Dendritic cell treated with granulocyte-macrophage colony-stimulating factor and Interleukin-4, amounts not matched to agents 40 ng/mL and 50 ng/mL, for 4 days (primary cell): ENCODE measurements at regions not wholly inside any gene's neighbourhood (a gene's known extent, or its start where the extent isn't known, plus 50 kb on each side); places are given as distances from the start of the nearest gene placed in this dataset.
"Not testable (repeated sequence)": the region's sequence is repeated elsewhere in the genome, so short reads cannot be mapped to it uniquely, and the experiment has no call there.

ENCODE experiments used
- H3K27ac Mint-ChIP-seq: one replicate; pipeline ENCODE4 v1.8.0; 2022; ENCODE audit warnings: mild to moderate bottlenecking, mixed read lengths
- H3K27me3 Mint-ChIP-seq: one replicate; pipeline ENCODE4 v1.8.0; 2022; ENCODE audit warnings: mild to moderate bottlenecking, mixed read lengths
- H3K36me3 Mint-ChIP-seq: one replicate; pipeline ENCODE4 v1.8.0; 2022; ENCODE audit warnings: low read depth, mixed read lengths
- H3K4me1 Mint-ChIP-seq: one replicate; pipeline ENCODE4 v1.8.0; 2022; ENCODE audit warnings: low read depth, mixed read lengths
- H3K4me3 Mint-ChIP-seq: one replicate; pipeline ENCODE4 v1.8.0; 2022; ENCODE audit warnings: mild to moderate bottlenecking, moderate library complexity, mixed read lengths
- H3K9me3 Mint-ChIP-seq: one replicate; pipeline ENCODE4 v1.8.0; 2022; ENCODE audit warnings: mixed read lengths
- intact Hi-C: fragments of 100-400 bp; cut with micrococcal nuclease; formaldehyde crosslinking; loops from one replicate; pipeline ENCODE4 v1.15.0; 2022

- intact Hi-C loops, result no loop called here
- Mint-ChIP-seq H3K4me1 (no peaks in the 10 kb centered on the region), H3K27me3 (no peaks in the 10 kb centered on the region), H3K9me3 (no peaks in the 10 kb centered on the region), H3K27ac (no peak overlapping the region), H3K4me3 (no peak overlapping the region), H3K36me3 (no peaks in the 10 kb centered on the region)
Measured at GRCh38 chr3:181534781-181535221, 176.9 kb upstream of the SOX2 start.

- Mint-ChIP-seq H3K36me3 (no peaks in the 10 kb centered on the region), H3K9me3 (peaks cover under 1% of the 10 kb centered on the region), H3K4me1 (no peaks in the 10 kb centered on the region), H3K27me3 (no peaks in the 10 kb centered on the region), H3K27ac (no peak overlapping the region), H3K4me3 (no peak overlapping the region)
- intact Hi-C loops, result no loop called here
Measured at GRCh38 chr3:181533811-181534210, 177.9 kb upstream of the SOX2 start.

GRCh38 chr3:181530584-181530983 is 181.1 kb upstream of the SOX2 start:
- no peaks in the 10 kb centered on the region for H3K27me3 Mint-ChIP-seq
- peaks cover 24% of the 10 kb centered on the region for H3K9me3 Mint-ChIP-seq
- no peaks in the 10 kb centered on the region for H3K4me1 Mint-ChIP-seq
- intact Hi-C loops, result no loop called here
- H3K36me3 Mint-ChIP-seq, result no peaks in the 10 kb centered on the region
- H3K4me3 Mint-ChIP-seq, result no peak overlapping the region
- no peak overlapping the region for H3K27ac Mint-ChIP-seq

- Mint-ChIP-seq H3K4me3 (no peak overlapping the region), H3K4me1 (no peaks in the 10 kb centered on the region), H3K36me3 (no peaks in the 10 kb centered on the region), H3K9me3 (peaks cover 43% of the 10 kb centered on the region), H3K27me3 (no peaks in the 10 kb centered on the region), H3K27ac (no peak overlapping the region)
- intact Hi-C loops, result no loop called here
Measured at GRCh38 chr3:181521831-181522230, 189.9 kb upstream of the SOX2 start.

GRCh38 chr3:181518222-181518621 is 193.5 kb upstream of the SOX2 start:
- H3K27me3 Mint-ChIP-seq, result no peaks in the 10 kb centered on the region
- H3K27ac Mint-ChIP-seq, result no peak overlapping the region
- H3K9me3 Mint-ChIP-seq, result peaks cover 24% of the 10 kb centered on the region
- no peaks in the 10 kb centered on the region for H3K36me3 Mint-ChIP-seq
- H3K4me3 Mint-ChIP-seq, result no peak overlapping the region
- no peaks in the 10 kb centered on the region for H3K4me1 Mint-ChIP-seq
- intact Hi-C loops, result no loop called here

GRCh38 chr3:181512787-181513186 is 198.9 kb upstream of the SOX2 start:
- H3K9me3 Mint-ChIP-seq, result peaks cover 41% of the 10 kb centered on the region
- H3K27ac Mint-ChIP-seq, result no peak overlapping the region
- no peaks in the 10 kb centered on the region for H3K27me3 Mint-ChIP-seq
- H3K4me1 Mint-ChIP-seq, result no peaks in the 10 kb centered on the region
- intact Hi-C loops, result no loop called here
- H3K4me3 Mint-ChIP-seq, result no peak overlapping the region
- no peaks in the 10 kb centered on the region for H3K36me3 Mint-ChIP-seq

GRCh38 chr3:181510500-181510899 is 201.2 kb upstream of the SOX2 start:
- Mint-ChIP-seq H3K36me3 (no peaks in the 10 kb centered on the region), H3K4me1 (no peaks in the 10 kb centered on the region), H3K4me3 (no peak overlapping the region), H3K27me3 (no peaks in the 10 kb centered on the region), H3K9me3 (peaks cover 35% of the 10 kb centered on the region), H3K27ac (no peak overlapping the region)
- intact Hi-C loops, result no loop called here

GRCh38 chr3:181497358-181497757 is 214.4 kb upstream of the SOX2 start:
- H3K9me3 Mint-ChIP-seq, result no peaks in the 10 kb centered on the region
- H3K36me3 Mint-ChIP-seq, result no peaks in the 10 kb centered on the region
- H3K27ac Mint-ChIP-seq, result no peak overlapping the region
- intact Hi-C loops, result no loop called here
- no peaks in the 10 kb centered on the region for H3K4me1 Mint-ChIP-seq
- H3K27me3 Mint-ChIP-seq, result no peaks in the 10 kb centered on the region
- H3K4me3 Mint-ChIP-seq, result no peak overlapping the region

GRCh38 chr3:181493423-181493822 is 218.3 kb upstream of the SOX2 start:
- H3K9me3 Mint-ChIP-seq, result no peaks in the 10 kb centered on the region
- H3K27me3 Mint-ChIP-seq, result no peaks in the 10 kb centered on the region
- intact Hi-C loops, result no loop called here
- H3K36me3 Mint-ChIP-seq, result no peaks in the 10 kb centered on the region
- H3K4me1 Mint-ChIP-seq, result no peaks in the 10 kb centered on the region
- H3K27ac Mint-ChIP-seq, result no peak overlapping the region
- H3K4me3 Mint-ChIP-seq, result no peak overlapping the region

- intact Hi-C loops, result no loop called here
- Mint-ChIP-seq H3K4me1 (no peaks in the 10 kb centered on the region), H3K27me3 (no peaks in the 10 kb centered on the region), H3K9me3 (no peaks in the 10 kb centered on the region), H3K4me3 (no peak overlapping the region), H3K36me3 (no peaks in the 10 kb centered on the region), H3K27ac (no peak overlapping the region)
Measured at GRCh38 chr3:181488536-181488935, 223.2 kb upstream of the SOX2 start.

GRCh38 chr3:181487236-181487978 is 224.3 kb upstream of the SOX2 start:
- intact Hi-C loops, result no loop called here
- Mint-ChIP-seq H3K4me1 (no peaks in the 10 kb centered on the region), H3K27me3 (no peaks in the 10 kb centered on the region), H3K27ac (no peak overlapping the region), H3K36me3 (no peaks in the 10 kb centered on the region), H3K4me3 (no peak overlapping the region), H3K9me3 (no peaks in the 10 kb centered on the region)

GRCh38 chr3:181486141-181486885 is 225.4 kb upstream of the SOX2 start:
- H3K4me1 Mint-ChIP-seq, result no peaks in the 10 kb centered on the region
- H3K27ac Mint-ChIP-seq, result no peak overlapping the region
- H3K36me3 Mint-ChIP-seq, result no peaks in the 10 kb centered on the region
- no peaks in the 10 kb centered on the region for H3K9me3 Mint-ChIP-seq
- no peaks in the 10 kb centered on the region for H3K27me3 Mint-ChIP-seq
- H3K4me3 Mint-ChIP-seq, result no peak overlapping the region
- intact Hi-C loops, result no loop called here

GRCh38 chr3:181484026-181484425 is 227.7 kb upstream of the SOX2 start:
- Mint-ChIP-seq H3K36me3 (no peaks in the 10 kb centered on the region), H3K4me3 (no peak overlapping the region), H3K4me1 (no peaks in the 10 kb centered on the region), H3K9me3 (peaks cover 20% of the 10 kb centered on the region), H3K27ac (no peak overlapping the region), H3K27me3 (no peaks in the 10 kb centered on the region)
- intact Hi-C loops, result no loop called here

- H3K27me3 Mint-ChIP-seq, H3K4me1 Mint-ChIP-seq, H3K36me3 Mint-ChIP-seq, intact Hi-C loops, H3K4me3 Mint-ChIP-seq, H3K27ac Mint-ChIP-seq: not testable (repeated sequence)
- peaks cover 67% of the 10 kb centered on the region for H3K9me3 Mint-ChIP-seq
Measured at GRCh38 chr3:181475146-181475545, 236.6 kb upstream of the SOX2 start.
